ENCODE measurements at regions not wholly inside any gene's neighbourhood (a gene's known extent, or its start where the extent isn't known, plus 50 kb on each side); places are given as distances from the start of the nearest gene placed in this dataset.

DNA sequence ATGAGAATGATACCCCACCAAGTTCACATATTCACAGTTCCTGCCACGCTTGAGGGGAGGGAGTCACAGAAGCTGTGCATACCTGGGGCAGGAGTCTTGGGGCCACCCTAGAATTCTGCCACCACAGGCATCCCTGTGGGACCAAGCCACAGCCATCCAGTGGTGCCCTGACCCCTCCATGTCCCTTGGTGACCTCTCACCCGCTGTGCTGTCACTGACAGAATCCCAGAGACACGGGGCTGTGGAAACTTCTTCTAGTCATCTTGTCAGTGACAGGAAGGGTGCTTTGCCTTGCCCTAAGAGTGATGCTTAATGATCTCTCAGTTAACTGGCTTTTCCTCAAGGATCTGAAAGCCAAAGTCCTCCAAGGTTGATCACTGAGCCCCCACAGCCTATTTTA, 58.4 kb upstream of the UQCRFS1 start:
- POLR2A ChIA-PET (ENCODE audit: low non-redundant PET): interaction anchor here (0.6 kb wide), 1 partner anchor 607 kb away, joined by 4 read pairs; no protein-coding TSS in a partner anchor
- no peak for DNase-seq (ENCODE audit: low spot score)
- H3K27me3 ChIP-seq (replicated peaks; ENCODE audit: insufficient read depth, low read depth, low read length, poor library complexity): no peaks in the 10 kb centered on the region
- no peak overlapping the region for H3K27ac ChIP-seq (ENCODE audit: low read depth, low read length, poor library complexity, severe bottlenecking)
- TF ChIP-seq CTCF (conservative IDR thresholded peaks at IDR 0.05; ENCODE audit: low read depth, low read length): no peak
- no peak for TF ChIP-seq EZH2 (IDR thresholded peaks at IDR 0.05; ENCODE audit: borderline replicate concordance, low read depth, low read length, poor library complexity, severe bottlenecking)
- no peak overlapping the region for H3K4me3 ChIP-seq (ENCODE audit: low read depth, low read length, poor library complexity, severe bottlenecking)
- CTCF ChIA-PET: no interaction called here
- H3K9me3 ChIP-seq (ENCODE audit: low read depth, low read length, poor library complexity, severe bottlenecking): no peaks in the 10 kb centered on the region
- H3K4me1 ChIP-seq (ENCODE audit: insufficient read depth, low read length, poor library complexity, severe bottlenecking): no peaks in the 10 kb centered on the region
- intact Hi-C loops (cut with micrococcal nuclease; ENCODE audit: unreplicated experiment): no loop called here
- BruUV-seq (replicated peaks): no TSS peak
- H3K36me3 ChIP-seq (ENCODE audit: insufficient read depth, low read length, poor library complexity, severe bottlenecking): no peaks in the 10 kb centered on the region

- CTCF ChIA-PET: no interaction called here
- POLR2A ChIA-PET (ENCODE audit: low non-redundant PET): interaction anchor here (0.6 kb wide), 1 partner anchor 607 kb away, joined by 4 read pairs; no protein-coding TSS in a partner anchor
- no peak for DNase-seq (ENCODE audit: low spot score)
Observed at GRCh38 chr19:29271911-29272310, 59.0 kb upstream of the UQCRFS1 start.

DNA sequence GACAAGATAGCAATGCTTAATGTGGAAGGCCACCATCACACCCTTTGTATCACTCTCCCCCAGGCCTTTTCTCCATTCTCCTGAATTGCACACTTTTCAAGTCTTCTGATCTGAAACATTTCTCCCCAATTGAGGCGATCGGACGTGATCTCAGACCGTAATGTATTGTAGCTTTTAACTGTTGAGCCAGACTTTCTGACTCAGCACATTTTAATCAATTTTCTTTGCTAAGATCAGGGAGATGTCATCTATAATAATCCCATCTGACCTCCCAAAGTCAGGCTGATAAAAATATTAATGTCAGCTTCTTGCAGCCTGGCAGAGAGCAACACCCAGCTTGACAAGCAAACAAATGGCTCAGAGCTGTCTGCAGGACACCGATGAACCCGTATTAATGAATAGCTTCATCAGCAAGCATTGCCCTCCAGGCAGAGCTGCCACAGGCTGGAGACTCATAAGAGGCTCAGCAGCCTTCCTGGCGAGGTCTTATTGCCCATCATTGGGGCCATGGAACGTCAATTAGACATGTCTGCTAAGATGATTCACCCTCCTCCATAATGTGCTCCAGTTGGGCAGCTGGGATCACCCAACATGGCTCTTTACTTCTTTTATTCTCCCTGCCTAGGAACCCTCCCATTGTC, 60.2 kb upstream of the UQCRFS1 start:
- Histone ChIP-seq H3K4me3 (ENCODE audit: low read depth, low read length, poor library complexity, severe bottlenecking) (no peak overlapping the region), H3K36me3 (ENCODE audit: insufficient read depth, low read length, poor library complexity, severe bottlenecking) (no peaks in the 10 kb centered on the region), H3K4me1 (ENCODE audit: insufficient read depth, low read length, poor library complexity, severe bottlenecking) (no peaks in the 10 kb centered on the region), H3K27ac (ENCODE audit: low read depth, low read length, poor library complexity, severe bottlenecking) (no peak overlapping the region), H3K27me3 (replicated peaks; ENCODE audit: insufficient read depth, low read depth, low read length, poor library complexity) (no peaks in the 10 kb centered on the region), H3K9me3 (ENCODE audit: low read depth, low read length, poor library complexity, severe bottlenecking) (no peaks in the 10 kb centered on the region)
- intact Hi-C loops (cut with micrococcal nuclease; ENCODE audit: unreplicated experiment): no loop called here
- CTCF ChIA-PET: no interaction called here
- BruUV-seq (replicated peaks): no TSS peak
- TF ChIP-seq CTCF (conservative IDR thresholded peaks at IDR 0.05; ENCODE audit: low read depth, low read length) (no peak), EZH2 (IDR thresholded peaks at IDR 0.05; ENCODE audit: borderline replicate concordance, low read depth, low read length, poor library complexity, severe bottlenecking) (no peak)
- DNase-seq (ENCODE audit: low spot score): no peak
- POLR2A ChIA-PET (ENCODE audit: low non-redundant PET): no interaction called here

More at GRCh38 chr19:29271911-29272310, 59.0 kb upstream of the UQCRFS1 start:
- no peaks in the 10 kb centered on the region for H3K4me1 ChIP-seq (ENCODE audit: insufficient read depth, low read length, poor library complexity, severe bottlenecking)
- H3K36me3 ChIP-seq (ENCODE audit: insufficient read depth, low read length, poor library complexity, severe bottlenecking): no peaks in the 10 kb centered on the region
- no TSS peak for BruUV-seq (replicated peaks)
- TF ChIP-seq CTCF (conservative IDR thresholded peaks at IDR 0.05; ENCODE audit: low read depth, low read length) (no peak), EZH2 (IDR thresholded peaks at IDR 0.05; ENCODE audit: borderline replicate concordance, low read depth, low read length, poor library complexity, severe bottlenecking) (no peak)
- H3K27me3 ChIP-seq (replicated peaks; ENCODE audit: insufficient read depth, low read depth, low read length, poor library complexity): no peaks in the 10 kb centered on the region
- no peaks in the 10 kb centered on the region for H3K9me3 ChIP-seq (ENCODE audit: low read depth, low read length, poor library complexity, severe bottlenecking)
- H3K4me3 ChIP-seq (ENCODE audit: low read depth, low read length, poor library complexity, severe bottlenecking): no peak overlapping the region
- intact Hi-C loops (cut with micrococcal nuclease; ENCODE audit: unreplicated experiment): no loop called here
- H3K27ac ChIP-seq (ENCODE audit: low read depth, low read length, poor library complexity, severe bottlenecking): no peak overlapping the region

Measured in A673 (cell line).